GM18907 (cell line): ENCODE measurements at regions not wholly inside any gene's neighbourhood (a gene's known extent, or its start where the extent isn't known, plus 50 kb on each side); places are given as distances from the start of the nearest gene placed in this dataset.
"Not testable (repeated sequence)": the region's sequence is repeated elsewhere in the genome, so short reads cannot be mapped to it uniquely, and the experiment has no call there.

Experiments used
- ATAC-seq: cut with Tn5 transposase; IDR thresholded peaks from one replicate; pipeline ENCODE4 v1.9.1; 2021; ENCODE audit warnings: mild to moderate bottlenecking, moderate library complexity; ENCODE audit not compliant: unreplicated experiment

- no peak for ATAC-seq
Measured at GRCh38 chr13:68850160-68850559, 1257.5 kb upstream of the ATXN8OS start.

- ATAC-seq = no peak
Measured at GRCh38 chr13:68846663-68847062, 1261.0 kb upstream of the ATXN8OS start.

GRCh38 chr13:68834375-68834774 is 1273.3 kb upstream of the ATXN8OS start:
- no peak for ATAC-seq

GRCh38 chr13:68816715-68817114 is 1290.9 kb upstream of the ATXN8OS start:
- no peak for ATAC-seq

GRCh38 chr13:68813180-68813796 is 1294.3 kb upstream of the ATXN8OS start:
- ATAC-seq = no peak

GRCh38 chr13:68810660-68811059 is 1297.0 kb upstream of the ATXN8OS start:
- ATAC-seq = no peak

- ATAC-seq = no peak
Measured at GRCh38 chr13:68808456-68808855, 1299.2 kb upstream of the ATXN8OS start.

GRCh38 chr13:68806125-68806524 is 1301.5 kb upstream of the ATXN8OS start:
- ATAC-seq = no peak

GRCh38 chr13:68784275-68784674 is 1323.4 kb upstream of the ATXN8OS start:
- ATAC-seq = no peak

- no peak for ATAC-seq
Measured at GRCh38 chr13:68759617-68760016, 1348.0 kb upstream of the ATXN8OS start.

GRCh38 chr13:68749796-68750195 is 1357.8 kb upstream of the ATXN8OS start:
- no peak for ATAC-seq

GRCh38 chr13:68748038-68748437 is 1359.6 kb upstream of the ATXN8OS start:
- ATAC-seq = no peak

- no peak for ATAC-seq
Measured at GRCh38 chr13:68745502-68745901, 1362.1 kb upstream of the ATXN8OS start.

- ATAC-seq = no peak
Measured at GRCh38 chr13:68736961-68737360, 1370.7 kb upstream of the ATXN8OS start.

- ATAC-seq = no peak
Measured at GRCh38 chr13:68727798-68728197, 1379.8 kb upstream of the ATXN8OS start.

GRCh38 chr13:68727165-68727564 is 1380.5 kb upstream of the ATXN8OS start:
- ATAC-seq = no peak

- no peak for ATAC-seq
Measured at GRCh38 chr13:68719815-68720214, 1387.8 kb upstream of the ATXN8OS start.

- no peak for ATAC-seq
Measured at GRCh38 chr13:68715651-68716050, 1392.0 kb upstream of the ATXN8OS start.

GRCh38 chr13:68714292-68714691 is 1393.3 kb upstream of the ATXN8OS start:
- ATAC-seq = no peak

- no peak for ATAC-seq
Measured at GRCh38 chr13:68713394-68713793, 1394.2 kb upstream of the ATXN8OS start.

GRCh38 chr13:68708336-68708908 is 1399.2 kb upstream of the ATXN8OS start:
- no peak for ATAC-seq

- ATAC-seq = not testable (repeated sequence)
Measured at GRCh38 chr13:68706044-68706443, 1401.6 kb upstream of the ATXN8OS start.

- ATAC-seq = no peak
Measured at GRCh38 chr13:68697551-68697950, 1410.1 kb upstream of the ATXN8OS start.
